ENCODE measurements at regions not wholly inside any gene's neighbourhood (a gene's known extent, or its start where the extent isn't known, plus 50 kb on each side); places are given as distances from the start of the nearest gene placed in this dataset.
A peak's percentile ranks its signal among the peaks of the same experiment; 100 is the strongest.

- Histone ChIP-seq H3K4me3 (ENCODE audit: low read depth, low read length) (no peak overlapping the region), H3K9ac (ENCODE audit: low read depth, low read length) (no peak overlapping the region), H3K27ac (ENCODE audit: low read depth, low read length) (no peak overlapping the region), H3K4me1 (ENCODE audit: control insufficient read depth, insufficient read depth, low read length) (peaks cover 27% of the 10 kb centered on the region), H3K9me3 (ENCODE audit: control insufficient read depth, insufficient read depth, low read length) (no peaks in the 10 kb centered on the region), H3K36me3 (ENCODE audit: control insufficient read depth, insufficient read depth, low read length) (no peaks in the 10 kb centered on the region), H3K27me3 (ENCODE audit: control insufficient read depth, insufficient read depth, low read length) (no peaks in the 10 kb centered on the region; the same call in 1 of the 2 replicates)
These were observed 449.1 kb downstream of the TNS1 start for GRCh38 chr2:217553679-217554078.

- Histone ChIP-seq H3K36me3 (ENCODE audit: control insufficient read depth, insufficient read depth, low read length) (no peaks in the 10 kb centered on the region), H3K4me3 (ENCODE audit: low read depth, low read length) (no peak overlapping the region), H3K9me3 (ENCODE audit: control insufficient read depth, insufficient read depth, low read length) (no peaks in the 10 kb centered on the region), H3K9ac (ENCODE audit: low read depth, low read length) (no peak overlapping the region), H3K27ac (ENCODE audit: low read depth, low read length) (no peak overlapping the region), H3K27me3 (ENCODE audit: control insufficient read depth, insufficient read depth, low read length) (no peaks in the 10 kb centered on the region; the same call in 1 of the 2 replicates), H3K4me1 (ENCODE audit: control insufficient read depth, insufficient read depth, low read length) (peaks cover 27% of the 10 kb centered on the region)
These were observed 449.6 kb downstream of the TNS1 start for GRCh38 chr2:217553202-217553601.

GRCh38 chr2:217552081-217552480 lies 450.7 kb downstream of the TNS1 start:
- Histone ChIP-seq H3K9ac (ENCODE audit: low read depth, low read length) (no peak overlapping the region; the same call in 1 of the 2 replicates), H3K27me3 (ENCODE audit: control insufficient read depth, insufficient read depth, low read length) (no peaks in the 10 kb centered on the region; the same call in 1 of the 2 replicates), H3K9me3 (ENCODE audit: control insufficient read depth, insufficient read depth, low read length) (no peaks in the 10 kb centered on the region), H3K27ac (ENCODE audit: low read depth, low read length) (peak overlapping the region; percentile 41), H3K36me3 (ENCODE audit: control insufficient read depth, insufficient read depth, low read length) (no peaks in the 10 kb centered on the region), H3K4me1 (ENCODE audit: control insufficient read depth, insufficient read depth, low read length) (peaks cover 27% of the 10 kb centered on the region), H3K4me3 (ENCODE audit: low read depth, low read length) (no peak overlapping the region; the same call in 1 of the 2 replicates)

GRCh38 chr2:217551252-217551899 lies 451.4 kb downstream of the TNS1 start:
- Histone ChIP-seq H3K4me1 (ENCODE audit: control insufficient read depth, insufficient read depth, low read length) (peaks cover 27% of the 10 kb centered on the region), H3K9ac (ENCODE audit: low read depth, low read length) (no peak overlapping the region), H3K4me3 (ENCODE audit: low read depth, low read length) (no peak overlapping the region; the same call in 1 of the 2 replicates), H3K36me3 (ENCODE audit: control insufficient read depth, insufficient read depth, low read length) (no peaks in the 10 kb centered on the region), H3K27me3 (ENCODE audit: control insufficient read depth, insufficient read depth, low read length) (no peaks in the 10 kb centered on the region), H3K27ac (ENCODE audit: low read depth, low read length) (peak overlapping the region; percentile 41), H3K9me3 (ENCODE audit: control insufficient read depth, insufficient read depth, low read length) (no peaks in the 10 kb centered on the region)

GRCh38 chr2:217539126-217539525 lies 463.7 kb downstream of the TNS1 start:
- H3K27ac ChIP-seq (ENCODE audit: low read depth, low read length), result no peak overlapping the region
- no peak overlapping the region for H3K4me3 ChIP-seq (ENCODE audit: low read depth, low read length)
- no peaks in the 10 kb centered on the region for H3K27me3 ChIP-seq (ENCODE audit: control insufficient read depth, insufficient read depth, low read length)
- no peak overlapping the region for H3K9ac ChIP-seq (ENCODE audit: low read depth, low read length)
- no peaks in the 10 kb centered on the region for H3K36me3 ChIP-seq (ENCODE audit: control insufficient read depth, insufficient read depth, low read length)
- no peaks in the 10 kb centered on the region for H3K4me1 ChIP-seq (ENCODE audit: control insufficient read depth, insufficient read depth, low read length)
- no peaks in the 10 kb centered on the region for H3K9me3 ChIP-seq (ENCODE audit: control insufficient read depth, insufficient read depth, low read length)

GRCh38 chr2:217538719-217539118 lies 464.1 kb downstream of the TNS1 start:
- no peaks in the 10 kb centered on the region for H3K9me3 ChIP-seq (ENCODE audit: control insufficient read depth, insufficient read depth, low read length)
- no peak overlapping the region for H3K9ac ChIP-seq (ENCODE audit: low read depth, low read length)
- no peaks in the 10 kb centered on the region for H3K36me3 ChIP-seq (ENCODE audit: control insufficient read depth, insufficient read depth, low read length)
- H3K4me3 ChIP-seq (ENCODE audit: low read depth, low read length), result no peak overlapping the region
- no peaks in the 10 kb centered on the region for H3K4me1 ChIP-seq (ENCODE audit: control insufficient read depth, insufficient read depth, low read length)
- no peaks in the 10 kb centered on the region for H3K27me3 ChIP-seq (ENCODE audit: control insufficient read depth, insufficient read depth, low read length)
- H3K27ac ChIP-seq (ENCODE audit: low read depth, low read length), result no peak overlapping the region

GRCh38 chr2:217535957-217536708 lies 466.7 kb downstream of the TNS1 start:
- Histone ChIP-seq H3K27ac (ENCODE audit: low read depth, low read length) (no peak overlapping the region), H3K4me1 (ENCODE audit: control insufficient read depth, insufficient read depth, low read length) (no peaks in the 10 kb centered on the region), H3K36me3 (ENCODE audit: control insufficient read depth, insufficient read depth, low read length) (no peaks in the 10 kb centered on the region), H3K9ac (ENCODE audit: low read depth, low read length) (no peak overlapping the region), H3K4me3 (ENCODE audit: low read depth, low read length) (no peak overlapping the region), H3K9me3 (ENCODE audit: control insufficient read depth, insufficient read depth, low read length) (no peaks in the 10 kb centered on the region), H3K27me3 (ENCODE audit: control insufficient read depth, insufficient read depth, low read length) (no peaks in the 10 kb centered on the region)

GRCh38 chr2:217530392-217531090 lies 472.3 kb downstream of the TNS1 start:
- H3K36me3 ChIP-seq (ENCODE audit: control insufficient read depth, insufficient read depth, low read length), result no peaks in the 10 kb centered on the region
- H3K4me1 ChIP-seq (ENCODE audit: control insufficient read depth, insufficient read depth, low read length), result no peaks in the 10 kb centered on the region
- no peaks in the 10 kb centered on the region for H3K27me3 ChIP-seq (ENCODE audit: control insufficient read depth, insufficient read depth, low read length)
- no peak overlapping the region for H3K27ac ChIP-seq (ENCODE audit: low read depth, low read length)
- no peak overlapping the region for H3K4me3 ChIP-seq (ENCODE audit: low read depth, low read length)
- no peak overlapping the region for H3K9ac ChIP-seq (ENCODE audit: low read depth, low read length)
- no peaks in the 10 kb centered on the region for H3K9me3 ChIP-seq (ENCODE audit: control insufficient read depth, insufficient read depth, low read length)

- no peaks in the 10 kb centered on the region for H3K4me1 ChIP-seq (ENCODE audit: control insufficient read depth, insufficient read depth, low read length)
- no peaks in the 10 kb centered on the region for H3K9me3 ChIP-seq (ENCODE audit: control insufficient read depth, insufficient read depth, low read length)
- no peak overlapping the region for H3K9ac ChIP-seq (ENCODE audit: low read depth, low read length)
- no peak overlapping the region for H3K4me3 ChIP-seq (ENCODE audit: low read depth, low read length)
- no peaks in the 10 kb centered on the region for H3K27me3 ChIP-seq (ENCODE audit: control insufficient read depth, insufficient read depth, low read length)
- H3K27ac ChIP-seq (ENCODE audit: low read depth, low read length), result no peak overlapping the region
- no peaks in the 10 kb centered on the region for H3K36me3 ChIP-seq (ENCODE audit: control insufficient read depth, insufficient read depth, low read length)
These were observed 473.5 kb downstream of the TNS1 start for GRCh38 chr2:217529271-217529670.

GRCh38 chr2:217527590-217528202 lies 475.1 kb downstream of the TNS1 start:
- no peaks in the 10 kb centered on the region for H3K4me1 ChIP-seq (ENCODE audit: control insufficient read depth, insufficient read depth, low read length)

More at GRCh38 chr2:217527590-217528202, 475.1 kb downstream of the TNS1 start:
- Histone ChIP-seq H3K9ac (ENCODE audit: low read depth, low read length) (no peak overlapping the region), H3K27ac (ENCODE audit: low read depth, low read length) (no peak overlapping the region), H3K9me3 (ENCODE audit: control insufficient read depth, insufficient read depth, low read length) (no peaks in the 10 kb centered on the region), H3K36me3 (ENCODE audit: control insufficient read depth, insufficient read depth, low read length) (no peaks in the 10 kb centered on the region), H3K27me3 (ENCODE audit: control insufficient read depth, insufficient read depth, low read length) (no peaks in the 10 kb centered on the region), H3K4me3 (ENCODE audit: low read depth, low read length) (no peak overlapping the region)
